A673 (cell line): ENCODE measurements at regions not wholly inside any gene's neighbourhood (a gene's known extent, or its start where the extent isn't known, plus 50 kb on each side); places are given as distances from the start of the nearest gene placed in this dataset.
"Not testable (repeated sequence)": the region's sequence is repeated elsewhere in the genome, so short reads cannot be mapped to it uniquely, and the experiment has no call there.

ENCODE experiments used
- CTCF ChIP-seq: fragments of 300-800, 200-600 bp; sonication (generic); conservative IDR thresholded peaks from 2 replicates; pipeline ENCODE4 v1.5.1; 2017; ENCODE audit warnings: low read depth, mild to moderate bottlenecking, antibody characterized with exemption, low read length, moderate library complexity, mixed read lengths
- EZH2 ChIP-seq: fragments of 200-600 bp; sonication (generic); IDR thresholded peaks from 2 replicates; pipeline ENCODE4 v1.6.1; 2017; ENCODE audit warnings: borderline replicate concordance, low read depth, mild to moderate bottlenecking, mixed read lengths, antibody characterized with exemption, low read length; ENCODE audit not compliant: poor library complexity, severe bottlenecking

- TF ChIP-seq EZH2, CTCF: not testable (repeated sequence)
These were observed 1959.3 kb downstream of the FOXD4L5 start for GRCh38 chr9:63325696-63326095.
